ENCODE measurements at regions not wholly inside any gene's neighbourhood (a gene's known extent, or its start where the extent isn't known, plus 50 kb on each side); places are given as distances from the start of the nearest gene placed in this dataset.

DNA sequence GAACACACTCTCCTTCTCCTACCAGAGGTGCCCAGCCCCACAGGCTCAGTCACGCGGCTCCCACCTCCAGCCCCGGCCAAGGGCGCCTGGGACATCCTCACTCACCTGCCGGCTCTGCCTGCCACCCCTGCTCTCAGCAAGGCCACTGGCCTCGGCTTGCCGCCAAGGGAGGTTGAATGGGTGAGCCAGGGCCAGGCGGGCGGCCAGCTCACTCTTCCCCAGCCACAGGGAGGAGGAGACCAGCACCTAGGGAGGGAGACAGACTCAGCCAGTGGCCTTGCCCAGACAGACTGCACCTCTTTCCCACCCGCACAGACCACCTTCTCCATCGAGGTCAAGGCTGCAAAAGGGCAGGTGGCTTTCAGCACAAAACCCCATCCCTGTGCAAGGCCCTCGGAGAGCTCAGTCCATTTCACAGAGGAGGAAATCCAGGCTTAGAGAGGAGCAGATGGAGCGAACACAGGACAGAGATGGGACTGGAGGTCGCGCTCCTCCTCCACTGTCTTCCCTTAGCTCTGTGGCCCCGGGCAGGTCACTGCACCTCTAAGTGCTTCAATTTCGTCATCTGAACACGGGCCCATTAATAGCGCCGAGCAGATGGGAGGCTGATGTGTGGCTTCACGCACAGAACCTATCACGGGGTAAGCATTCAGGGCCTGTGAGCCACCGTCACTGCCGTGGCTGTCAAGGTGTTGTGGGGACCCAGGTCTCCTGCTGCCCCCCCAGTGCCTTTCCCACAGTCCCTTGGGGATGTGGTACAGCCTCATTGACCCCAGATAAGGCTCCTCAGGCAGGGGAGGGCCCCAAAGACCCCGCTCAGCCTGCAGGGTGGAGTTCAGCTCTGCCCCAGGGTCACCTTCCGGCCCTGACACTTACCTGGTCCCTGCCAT is 56.1 kb downstream of the RMI2 start:
- TF ChIP-seq, protein P1, sequence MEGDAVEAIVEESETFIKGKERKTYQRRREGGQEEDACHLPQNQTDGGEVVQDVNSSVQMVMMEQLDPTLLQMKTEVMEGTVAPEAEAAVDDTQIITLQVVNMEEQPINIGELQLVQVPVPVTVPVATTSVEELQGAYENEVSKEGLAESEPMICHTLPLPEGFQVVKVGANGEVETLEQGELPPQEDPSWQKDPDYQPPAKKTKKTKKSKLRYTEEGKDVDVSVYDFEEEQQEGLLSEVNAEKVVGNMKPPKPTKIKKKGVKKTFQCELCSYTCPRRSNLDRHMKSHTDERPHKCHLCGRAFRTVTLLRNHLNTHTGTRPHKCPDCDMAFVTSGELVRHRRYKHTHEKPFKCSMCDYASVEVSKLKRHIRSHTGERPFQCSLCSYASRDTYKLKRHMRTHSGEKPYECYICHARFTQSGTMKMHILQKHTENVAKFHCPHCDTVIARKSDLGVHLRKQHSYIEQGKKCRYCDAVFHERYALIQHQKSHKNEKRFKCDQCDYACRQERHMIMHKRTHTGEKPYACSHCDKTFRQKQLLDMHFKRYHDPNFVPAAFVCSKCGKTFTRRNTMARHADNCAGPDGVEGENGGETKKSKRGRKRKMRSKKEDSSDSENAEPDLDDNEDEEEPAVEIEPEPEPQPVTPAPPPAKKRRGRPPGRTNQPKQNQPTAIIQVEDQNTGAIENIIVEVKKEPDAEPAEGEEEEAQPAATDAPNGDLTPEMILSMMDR (conservative IDR thresholded peaks at IDR 0.05) = no peak
- H3K27ac Mint-ChIP-seq = no peak overlapping the region
- H3K9me3 Mint-ChIP-seq = no peaks in the 10 kb centered on the region

DNA sequence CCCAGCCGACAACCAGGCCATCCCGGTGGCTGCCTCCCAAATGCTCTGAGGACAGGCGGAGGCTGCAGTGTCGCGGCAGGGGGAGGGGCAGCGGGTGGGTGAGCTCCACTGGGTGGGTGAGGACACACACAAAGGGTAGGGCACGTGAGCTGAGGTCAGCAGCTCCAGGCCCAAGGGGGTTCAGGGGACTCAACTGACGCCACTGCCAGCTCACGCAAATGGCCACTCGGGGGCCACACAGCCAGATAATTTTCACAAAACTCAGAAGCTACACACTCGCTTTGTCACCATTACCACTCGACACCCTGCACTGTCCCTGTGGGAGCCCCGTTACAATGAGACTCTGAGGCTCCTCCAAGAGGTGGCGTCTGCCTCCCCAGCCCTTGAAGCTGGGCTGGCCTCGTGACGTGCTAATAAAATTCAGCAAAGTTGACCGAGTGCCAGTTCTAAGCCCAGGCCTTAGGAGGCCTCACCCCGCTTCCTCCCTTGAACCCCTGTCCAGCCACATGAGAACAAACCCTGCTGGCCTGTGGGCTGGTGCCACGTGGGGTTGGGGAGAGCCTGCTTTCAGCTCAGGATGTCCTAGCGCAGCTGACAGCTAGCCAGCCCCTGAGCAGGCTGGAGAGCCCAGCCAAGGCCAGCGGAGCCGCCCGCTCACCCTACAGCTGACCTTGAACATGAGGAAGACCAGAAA is 56.9 kb downstream of the RMI2 start:
- H3K4me3 Mint-ChIP-seq = no peak overlapping the region
- no peak overlapping the region for H3K27ac Mint-ChIP-seq
- DNase-seq (ENCODE audit: extremely low spot score, unreplicated experiment) = no peak
- H3K36me3 Mint-ChIP-seq = no peaks in the 10 kb centered on the region
- H3K4me1 Mint-ChIP-seq (ENCODE audit: unreplicated experiment) = peaks cover 4% of the 10 kb centered on the region
- TF ChIP-seq, protein P1 (conservative IDR thresholded peaks at IDR 0.05) = no peak
- H3K27me3 Mint-ChIP-seq = no peaks in the 10 kb centered on the region
- peaks cover under 1% of the 10 kb centered on the region for H3K9me3 Mint-ChIP-seq

More for the DNA sequence above, 56.1 kb downstream of the RMI2 start:
- Mint-ChIP-seq H3K4me3 (no peak overlapping the region), H3K36me3 (no peaks in the 10 kb centered on the region), H3K27me3 (no peaks in the 10 kb centered on the region), H3K4me1 (ENCODE audit: unreplicated experiment) (peaks cover 9% of the 10 kb centered on the region)
- no peak for DNase-seq (ENCODE audit: extremely low spot score, unreplicated experiment)

DNA sequence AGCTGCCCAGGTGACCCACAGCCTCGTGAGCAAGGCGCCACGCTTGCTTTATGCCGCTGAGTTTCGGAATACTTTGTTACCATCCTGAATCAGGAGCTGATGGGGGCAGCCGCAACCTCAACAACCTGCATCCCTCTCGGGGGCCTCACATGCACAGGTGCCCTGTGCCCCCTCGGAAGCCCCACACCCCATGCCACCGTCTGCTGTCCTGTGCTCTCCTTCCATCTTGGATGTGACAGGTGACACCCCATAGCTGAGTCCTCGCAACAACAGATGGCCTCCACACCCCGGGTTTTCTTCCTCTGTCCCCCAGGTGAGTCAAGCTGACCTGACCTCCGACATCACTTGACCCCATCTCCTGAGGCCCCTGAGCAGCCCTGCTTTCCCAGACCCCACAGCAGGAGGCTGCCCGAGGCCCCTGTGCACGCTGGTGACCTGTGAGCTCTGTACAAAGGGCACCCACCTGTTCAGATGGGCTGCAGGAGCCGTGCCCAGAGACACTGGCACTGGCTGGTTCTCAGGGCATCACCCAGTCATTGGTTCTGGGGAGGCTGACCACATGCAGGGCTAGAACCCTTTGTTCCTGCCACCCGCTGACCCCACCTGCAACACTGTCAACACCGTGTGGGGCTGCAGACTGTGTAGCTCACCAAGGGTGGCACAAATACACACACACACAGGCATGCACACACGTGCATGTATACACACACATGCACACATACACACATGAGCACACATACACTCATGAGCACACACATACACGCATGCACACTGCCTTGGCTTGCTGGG is 57.7 kb downstream of the RMI2 start:
- Mint-ChIP-seq H3K36me3 (no peaks in the 10 kb centered on the region), H3K4me3 (no peak overlapping the region), H3K4me1 (ENCODE audit: unreplicated experiment) (peaks cover 9% of the 10 kb centered on the region), H3K9me3 (peaks cover 6% of the 10 kb centered on the region), H3K27ac (no peak overlapping the region), H3K27me3 (no peaks in the 10 kb centered on the region)
- TF ChIP-seq, protein P1 (conservative IDR thresholded peaks at IDR 0.05) = no peak
- no peak for DNase-seq (ENCODE audit: extremely low spot score, unreplicated experiment)

DNA sequence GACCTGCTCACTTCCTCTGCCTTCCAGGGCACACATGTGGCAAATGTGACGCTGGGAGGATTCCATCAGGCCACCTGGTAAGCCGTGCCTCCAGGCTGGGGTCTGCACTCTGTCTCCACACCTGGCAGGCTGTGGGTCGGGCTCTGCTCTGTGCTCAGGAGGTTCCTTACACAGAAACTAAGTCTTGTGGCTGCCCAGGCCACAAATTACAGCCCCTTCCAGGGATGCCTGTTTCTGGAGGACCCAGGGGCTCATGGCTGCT is 58.2 kb downstream of the RMI2 start:
- TF ChIP-seq, protein P1 (conservative IDR thresholded peaks at IDR 0.05) = no peak
- Mint-ChIP-seq H3K36me3 (no peaks in the 10 kb centered on the region), H3K4me3 (no peak overlapping the region), H3K4me1 (ENCODE audit: unreplicated experiment) (peaks cover 10% of the 10 kb centered on the region), H3K9me3 (peaks cover 6% of the 10 kb centered on the region), H3K27me3 (no peaks in the 10 kb centered on the region), H3K27ac (no peak overlapping the region)
- DNase-seq (ENCODE audit: extremely low spot score, unreplicated experiment) = no peak

DNA sequence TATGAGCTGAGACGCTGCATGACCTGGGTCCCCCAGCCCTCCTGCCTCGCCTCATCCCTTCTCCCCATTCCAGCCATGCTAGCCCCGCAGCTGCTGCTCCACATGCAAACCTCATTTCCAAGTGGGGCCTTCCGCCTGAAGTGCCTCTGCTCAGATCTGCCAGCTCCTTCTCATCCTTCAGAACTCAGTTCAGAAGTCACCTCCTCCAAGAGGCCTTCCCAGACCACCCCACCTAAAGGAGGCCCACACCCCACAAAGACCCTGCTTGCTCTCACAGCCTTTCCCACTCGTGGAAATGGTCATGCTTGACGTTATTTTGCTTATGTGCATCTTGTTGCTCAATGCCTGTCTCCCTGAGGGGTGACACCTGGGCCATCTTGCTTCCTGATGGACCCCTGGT is 58.7 kb downstream of the RMI2 start:
- DNase-seq (ENCODE audit: extremely low spot score, unreplicated experiment) = no peak
- Mint-ChIP-seq H3K4me3 (no peak overlapping the region), H3K4me1 (ENCODE audit: unreplicated experiment) (peaks cover 13% of the 10 kb centered on the region), H3K36me3 (no peaks in the 10 kb centered on the region), H3K9me3 (peaks cover 6% of the 10 kb centered on the region), H3K27ac (no peak overlapping the region), H3K27me3 (no peaks in the 10 kb centered on the region)
- TF ChIP-seq, protein P1 (conservative IDR thresholded peaks at IDR 0.05) = no peak

Data from type B pancreatic cell (in vitro differentiated cells).